Prostate gland (tissue), 2 donors: ENCODE measurements at regions not wholly inside any gene's neighbourhood (a gene's known extent, or its start where the extent isn't known, plus 50 kb on each side); places are given as distances from the start of the nearest gene placed in this dataset.

Experiments used
- DNase-seq: peaks from one replicate; pipeline ENCODE4 v3.0.0-alpha.2; 2019; ENCODE audit warnings: low spot score
- H3K27ac ChIP-seq, 2 donors: fragments of 200-600 bp; sonication (generic); 2 replicates each; pipeline ENCODE4 v1.5.1; 2017 to 2019
- H3K27me3 ChIP-seq: fragments of 200-600 bp; sonication (generic); replicated peaks from 2 replicates; pipeline ENCODE4 v1.5.1; 2019; ENCODE audit not compliant: insufficient read depth
- H3K36me3 ChIP-seq, 2 donors: fragments of 200-600 bp; sonication (generic); 1 replicate in 1 of 2; 2 replicates in 1 of 2; pipeline versions ENCODE4 v1.5.1 to v1.8.1; 2017 to 2019
- H3K4me1 ChIP-seq: fragments of 200-600 bp; sonication (generic); replicated peaks from 2 replicates; pipeline ENCODE4 v1.5.1; 2019
- H3K4me3 ChIP-seq, 2 donors: fragments of 200-600 bp; sonication (generic); 2 replicates each; pipeline ENCODE4 v1.5.1; 2017 to 2019
- H3K9me3 ChIP-seq: fragments of 200-600 bp; sonication (generic); 2 replicates; pipeline ENCODE4 v1.5.1; 2017
- POLR2A ChIP-seq: fragments of 450-650 bp; IDR thresholded peaks from one replicate; pipeline ENCODE4 v1.6.1; 2016; ENCODE audit warnings: antibody characterized with exemption, mild to moderate bottlenecking
- POLR2AphosphoS5 ChIP-seq: sonication (generic); formaldehyde crosslinking; IDR thresholded peaks from one replicate; pipeline ENCODE4 v1.6.1; 2017; ENCODE audit warnings: antibody characterized with exemption
- WGBS: methylation state at CpG from one replicate; pipeline ENCODE4 v1.1.5; 2018; 5-methylcytosine and 5-hydroxymethylcytosine counted together
- intact Hi-C: fragments of 100-400 bp; cut with DNase I; formaldehyde crosslinking; loops from one replicate; pipeline ENCODE4 v1.14.2; 2022
- TF ChIP-seq, protein P1 (sequence below), 4 experiments: fragments of 200-600 bp in 2 of 4; fragments of 450-650 bp in 2 of 4; sonication (generic) in 2 of 4; IDR thresholded peaks; 1 replicate in 3 of 4; 2 replicates in 1 of 4; pipeline ENCODE4 v1.5.1; 2016 to 2019; ENCODE audit warnings: antibody characterized with exemption in 4 of 4, mild to moderate bottlenecking in 2 of 4, moderate library complexity in 2 of 4

DNA sequence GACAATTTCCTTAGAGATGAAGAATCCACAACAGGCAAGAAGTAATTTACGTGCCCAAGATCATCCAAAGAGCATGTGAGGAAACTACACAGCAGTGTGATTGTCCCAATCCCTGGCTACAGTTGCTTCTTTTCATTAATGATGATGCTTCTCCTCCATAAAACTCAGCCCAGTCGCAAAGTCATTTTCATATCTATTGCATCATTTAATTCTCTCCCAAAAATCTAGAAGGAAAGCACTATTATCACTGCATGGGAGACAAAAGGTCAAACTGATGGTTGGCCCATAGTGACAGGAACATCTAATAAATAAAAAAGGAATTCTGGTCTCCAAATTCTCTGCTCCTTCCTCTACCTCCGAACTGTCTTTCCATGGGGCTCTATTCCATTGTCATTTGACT lies 103.5 kb upstream of the SERP2 start:
- WGBS, result 94% methylated on average over 3 of the region's 3 CpGs
- TF ChIP-seq, protein P1, sequence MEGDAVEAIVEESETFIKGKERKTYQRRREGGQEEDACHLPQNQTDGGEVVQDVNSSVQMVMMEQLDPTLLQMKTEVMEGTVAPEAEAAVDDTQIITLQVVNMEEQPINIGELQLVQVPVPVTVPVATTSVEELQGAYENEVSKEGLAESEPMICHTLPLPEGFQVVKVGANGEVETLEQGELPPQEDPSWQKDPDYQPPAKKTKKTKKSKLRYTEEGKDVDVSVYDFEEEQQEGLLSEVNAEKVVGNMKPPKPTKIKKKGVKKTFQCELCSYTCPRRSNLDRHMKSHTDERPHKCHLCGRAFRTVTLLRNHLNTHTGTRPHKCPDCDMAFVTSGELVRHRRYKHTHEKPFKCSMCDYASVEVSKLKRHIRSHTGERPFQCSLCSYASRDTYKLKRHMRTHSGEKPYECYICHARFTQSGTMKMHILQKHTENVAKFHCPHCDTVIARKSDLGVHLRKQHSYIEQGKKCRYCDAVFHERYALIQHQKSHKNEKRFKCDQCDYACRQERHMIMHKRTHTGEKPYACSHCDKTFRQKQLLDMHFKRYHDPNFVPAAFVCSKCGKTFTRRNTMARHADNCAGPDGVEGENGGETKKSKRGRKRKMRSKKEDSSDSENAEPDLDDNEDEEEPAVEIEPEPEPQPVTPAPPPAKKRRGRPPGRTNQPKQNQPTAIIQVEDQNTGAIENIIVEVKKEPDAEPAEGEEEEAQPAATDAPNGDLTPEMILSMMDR (IDR thresholded peaks at IDR 0.05), result no peak
- no peak for TF ChIP-seq POLR2AphosphoS5
- TF ChIP-seq POLR2A, result no peak
- no peaks in the 10 kb centered on the region for H3K27me3 ChIP-seq
- H3K9me3 ChIP-seq, result no peaks in the 10 kb centered on the region
- no peak for DNase-seq
- peaks cover 8% of the 10 kb centered on the region for H3K4me1 ChIP-seq
- H3K36me3 ChIP-seq, result no peaks in the 10 kb centered on the region
- peak overlapping the region; percentile 58 to 63 for H3K27ac ChIP-seq
- intact Hi-C loops, result loop anchor here (2.0 to 5.0 kb wide), 3 partner anchors 42 to 167 kb away; no protein-coding TSS in a partner anchor
- no peak overlapping the region for H3K4me3 ChIP-seq

DNA sequence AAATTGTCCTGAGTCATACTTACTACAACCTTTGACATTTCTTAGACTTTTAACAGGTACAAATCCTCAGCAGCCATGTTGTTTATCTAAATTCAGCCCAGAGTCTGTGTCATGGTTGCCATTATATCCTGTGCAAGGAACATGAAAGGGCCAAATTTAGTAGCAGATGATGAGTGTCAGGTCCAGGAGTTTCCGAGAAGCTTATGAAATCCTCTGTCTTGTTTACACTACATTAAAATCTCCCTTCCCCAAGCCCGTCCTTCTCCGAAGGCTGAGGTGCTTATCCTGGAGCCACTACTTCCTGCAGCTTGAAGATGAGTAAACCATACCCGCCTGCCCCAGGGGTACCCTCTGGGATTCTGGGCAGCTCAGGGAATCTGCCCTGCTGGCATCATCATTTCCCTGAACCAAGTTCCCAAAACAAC lies 102.6 kb upstream of the SERP2 start:
- intact Hi-C loops, result loop anchor here (2.0 to 5.0 kb wide), 3 partner anchors 41 to 166 kb away; no protein-coding TSS in a partner anchor
- Histone ChIP-seq H3K27me3 (no peaks in the 10 kb centered on the region), H3K4me1 (peaks cover 9% of the 10 kb centered on the region), H3K4me3 (no peak overlapping the region), H3K27ac (peak overlapping the region; percentile 58 to 63), H3K36me3 (no peaks in the 10 kb centered on the region), H3K9me3 (no peaks in the 10 kb centered on the region)
- TF ChIP-seq POLR2A (no peak), POLR2AphosphoS5 (peak; percentile 59)
- TF ChIP-seq, protein P1 (IDR thresholded peaks at IDR 0.05), result no peak
- peak; percentile 28 for DNase-seq
- WGBS, result 42% methylated on average over 4 of the region's 4 CpGs

DNA sequence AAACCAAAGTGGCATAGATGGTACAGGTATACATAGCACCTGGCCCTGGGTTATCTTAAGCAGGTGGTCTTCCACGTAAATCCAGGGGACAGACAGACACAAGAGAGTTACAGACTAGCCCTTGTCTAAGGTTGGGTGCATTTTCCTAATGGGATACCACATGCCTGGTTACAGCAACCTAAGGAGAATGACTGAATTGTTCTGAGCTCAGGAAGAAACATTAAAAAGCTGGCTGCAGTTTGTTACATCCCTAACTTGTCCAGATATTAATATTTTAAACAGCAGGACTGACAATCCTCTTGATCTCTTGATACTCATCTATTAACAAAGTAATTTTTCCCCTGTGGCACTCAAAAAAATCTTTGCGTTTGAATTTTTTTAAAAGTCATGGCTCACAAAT lies 102.2 kb upstream of the SERP2 start:
- intact Hi-C loops, result loop anchor here (2.0 to 5.0 kb wide), 3 partner anchors 41 to 166 kb away; no protein-coding TSS in a partner anchor
- no peak for TF ChIP-seq POLR2A
- TF ChIP-seq POLR2AphosphoS5, result no peak
- TF ChIP-seq, protein P1 (IDR thresholded peaks at IDR 0.05), result no peak
- Histone ChIP-seq H3K27ac (peak overlapping the region; percentile 58 to 63), H3K4me3 (no peak overlapping the region), H3K36me3 (no peaks in the 10 kb centered on the region), H3K4me1 (peaks cover 9% of the 10 kb centered on the region), H3K9me3 (no peaks in the 10 kb centered on the region), H3K27me3 (no peaks in the 10 kb centered on the region)
- no peak for DNase-seq
- 74% methylated on average over 2 of the region's 2 CpGs for WGBS

DNA sequence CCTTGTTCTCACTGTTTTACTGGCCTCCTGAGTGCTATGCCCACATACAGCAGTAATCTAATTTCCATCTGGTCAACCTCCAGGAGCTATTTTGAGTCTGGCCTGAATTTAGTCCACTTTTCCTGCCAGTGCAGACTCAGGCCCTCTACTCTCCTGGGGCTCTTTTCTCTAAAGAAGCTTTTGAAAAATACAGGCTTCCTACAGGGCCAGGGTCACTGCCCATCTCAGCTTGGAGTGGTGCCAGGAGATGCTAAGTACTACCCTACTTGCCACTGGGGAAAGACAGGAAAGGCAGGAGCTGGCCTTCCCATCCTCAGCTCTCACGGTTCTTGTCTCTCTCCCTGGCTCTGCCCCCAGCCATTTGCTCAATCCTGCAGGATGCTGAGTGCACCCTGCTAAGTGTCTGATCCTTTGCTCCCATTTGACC lies 101.7 kb upstream of the SERP2 start:
- intact Hi-C loops, result loop anchor here (2.0 to 5.0 kb wide), 3 partner anchors 40 to 165 kb away; no protein-coding TSS in a partner anchor
- DNase-seq, result no peak
- Histone ChIP-seq H3K27ac (peak overlapping the region; percentile 58 to 63), H3K4me1 (peaks cover 9% of the 10 kb centered on the region), H3K9me3 (no peaks in the 10 kb centered on the region), H3K4me3 (no peak overlapping the region), H3K36me3 (no peaks in the 10 kb centered on the region), H3K27me3 (no peaks in the 10 kb centered on the region)
- TF ChIP-seq POLR2AphosphoS5 (no peak), POLR2A (no peak)
- TF ChIP-seq, protein P1 (IDR thresholded peaks at IDR 0.05), result no peak
- 65% methylated on average over 1 of the region's 1 CpG for whole genome bisulfite sequencing

DNA sequence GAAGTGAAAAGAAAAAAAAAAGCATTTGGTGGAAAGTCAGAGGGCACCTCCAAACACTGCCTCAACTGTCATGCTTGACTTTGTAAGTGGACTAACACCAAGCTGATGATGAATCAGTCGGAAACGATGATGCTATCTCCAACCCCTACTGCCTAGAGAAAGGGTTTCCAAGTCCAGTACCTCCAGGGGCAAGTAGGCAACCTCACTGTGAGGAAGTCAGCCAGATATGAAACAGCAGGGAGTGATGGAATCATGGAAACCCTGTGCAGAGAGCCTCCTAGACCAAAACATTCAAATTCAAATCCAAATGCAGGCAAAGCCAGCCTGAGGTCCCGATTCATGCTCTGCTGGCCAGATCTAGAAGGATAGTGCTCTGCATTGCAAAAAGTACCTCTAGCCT lies 100.9 kb upstream of the SERP2 start:
- 85% methylated on average over 3 of the region's 3 CpGs for WGBS
- Histone ChIP-seq H3K4me1 (peaks cover 9% of the 10 kb centered on the region), H3K27ac (no peak overlapping the region), H3K36me3 (no peaks in the 10 kb centered on the region), H3K27me3 (no peaks in the 10 kb centered on the region), H3K9me3 (no peaks in the 10 kb centered on the region), H3K4me3 (no peak overlapping the region)
- DNase-seq, result no peak
- intact Hi-C loops, result loop anchor here (5.0 kb wide), 2 partner anchors 40 to 165 kb away; no protein-coding TSS in a partner anchor
- TF ChIP-seq POLR2AphosphoS5, result no peak
- TF ChIP-seq, protein P1 (IDR thresholded peaks at IDR 0.05), result no peak
- TF ChIP-seq POLR2A, result no peak
